Naive thymus-derived CD4-positive, alpha-beta T cell (primary cell): ENCODE measurements at regions not wholly inside any gene's neighbourhood (a gene's known extent, or its start where the extent isn't known, plus 50 kb on each side); places are given as distances from the start of the nearest gene placed in this dataset.

Experiments
- ATAC-seq: fragments of 150-1000 bp; cut with Tn5 transposase; 2 replicates; pipeline ENCODE4 v1.10.0; 2021; ENCODE audit warnings: mild to moderate bottlenecking, moderate library complexity
- CTCF ChIA-PET: fragments of 350-600 bp; sonication (Branson Sonifier 250); formaldehyde crosslinking; loops from one replicate; lab custom pipeline; 2021; ENCODE audit warnings: antibody characterized with exemption; lab: Charles Lee
- POLR2A ChIA-PET: fragments of 350-600 bp; sonication (Branson Sonifier 250); formaldehyde crosslinking; loops from one replicate; lab custom pipeline; 2021; ENCODE audit warnings: antibody characterized with exemption, inconsistent platforms; lab: Charles Lee
- DNase-seq, 9 donors: peaks; one replicate each; pipeline versions ENCODE4 v3.0.0 to v3.0.0-alpha.2; 2020 to 2022; ENCODE audit warnings: mixed read lengths in 1 of 9
- H3K27ac ChIP-seq: one replicate; pipeline ENCODE4 v1.7.0; 2013; ENCODE audit warnings: mild to moderate bottlenecking, low read depth, low read length, moderate library complexity
- H3K27me3 ChIP-seq, 2 donors: one replicate each; pipeline ENCODE4 v1.7.0; 2013; ENCODE audit warnings: low read length in 2 of 2, mild to moderate bottlenecking in 2 of 2, moderate library complexity in 2 of 2; ENCODE audit not compliant: control insufficient read depth in 2 of 2, insufficient read depth in 2 of 2
- H3K36me3 ChIP-seq, 3 experiments: 1 replicate in 2 of 3; 2 replicates in 1 of 3; pipeline ENCODE4 v1.7.0; 2013; ENCODE audit warnings: low read length in 3 of 3, mild to moderate bottlenecking in 3 of 3, moderate library complexity in 1 of 3; ENCODE audit not compliant: insufficient read depth in 3 of 3, control insufficient read depth in 2 of 3
- H3K4me1 ChIP-seq, 2 donors: one replicate each; pipeline ENCODE4 v1.7.0; 2013; ENCODE audit warnings: low read length in 2 of 2, mild to moderate bottlenecking in 2 of 2, moderate library complexity in 1 of 2; ENCODE audit not compliant: control insufficient read depth in 2 of 2, insufficient read depth in 2 of 2
- H3K4me3 ChIP-seq: 2 replicates; pipeline ENCODE4 v1.7.0; 2013; ENCODE audit warnings: mild to moderate bottlenecking, low read length
- H3K9me3 ChIP-seq, 3 experiments: 1 replicate in 2 of 3; 2 replicates in 1 of 3; pipeline ENCODE4 v1.7.0; 2013; ENCODE audit warnings: low read length in 3 of 3; ENCODE audit not compliant: control insufficient read depth in 2 of 3
- H3K27ac Mint-ChIP-seq, 9 donors: one replicate each; pipeline ENCODE4 v1.8.0; 2020 to 2022; ENCODE audit warnings: mixed read lengths in 9 of 9, mild to moderate bottlenecking in 8 of 9, moderate library complexity in 5 of 9, inconsistent platforms in 2 of 9
- H3K27me3 Mint-ChIP-seq, 5 donors: one replicate each; pipeline ENCODE4 v1.8.0; 2021 to 2022; ENCODE audit warnings: mixed read lengths in 5 of 5, mild to moderate bottlenecking in 1 of 5
- H3K36me3 Mint-ChIP-seq, 5 donors: one replicate each; pipeline ENCODE4 v1.8.0; 2020 to 2022; ENCODE audit warnings: mixed read lengths in 5 of 5, mild to moderate bottlenecking in 3 of 5, inconsistent platforms in 1 of 5
- H3K4me1 Mint-ChIP-seq, 7 donors: one replicate each; pipeline ENCODE4 v1.8.0; 2020 to 2022; ENCODE audit warnings: mixed read lengths in 7 of 7, mild to moderate bottlenecking in 3 of 7, inconsistent platforms in 1 of 7
- H3K4me3 Mint-ChIP-seq, 10 donors: one replicate each; pipeline ENCODE4 v1.8.0; 2020 to 2022; ENCODE audit warnings: mild to moderate bottlenecking in 10 of 10, mixed read lengths in 10 of 10, moderate library complexity in 6 of 10, inconsistent platforms in 2 of 10
- H3K9me3 Mint-ChIP-seq, 11 donors: one replicate each; pipeline ENCODE4 v1.8.0; 2020 to 2022; ENCODE audit warnings: mixed read lengths in 11 of 11, mild to moderate bottlenecking in 4 of 11, inconsistent platforms in 1 of 11, moderate library complexity in 1 of 11
- intact Hi-C, 2 donors: fragments of 100-400 bp; cut with micrococcal nuclease; formaldehyde crosslinking; loops; one replicate each; pipeline ENCODE4 v1.15.1; 2023

DNA sequence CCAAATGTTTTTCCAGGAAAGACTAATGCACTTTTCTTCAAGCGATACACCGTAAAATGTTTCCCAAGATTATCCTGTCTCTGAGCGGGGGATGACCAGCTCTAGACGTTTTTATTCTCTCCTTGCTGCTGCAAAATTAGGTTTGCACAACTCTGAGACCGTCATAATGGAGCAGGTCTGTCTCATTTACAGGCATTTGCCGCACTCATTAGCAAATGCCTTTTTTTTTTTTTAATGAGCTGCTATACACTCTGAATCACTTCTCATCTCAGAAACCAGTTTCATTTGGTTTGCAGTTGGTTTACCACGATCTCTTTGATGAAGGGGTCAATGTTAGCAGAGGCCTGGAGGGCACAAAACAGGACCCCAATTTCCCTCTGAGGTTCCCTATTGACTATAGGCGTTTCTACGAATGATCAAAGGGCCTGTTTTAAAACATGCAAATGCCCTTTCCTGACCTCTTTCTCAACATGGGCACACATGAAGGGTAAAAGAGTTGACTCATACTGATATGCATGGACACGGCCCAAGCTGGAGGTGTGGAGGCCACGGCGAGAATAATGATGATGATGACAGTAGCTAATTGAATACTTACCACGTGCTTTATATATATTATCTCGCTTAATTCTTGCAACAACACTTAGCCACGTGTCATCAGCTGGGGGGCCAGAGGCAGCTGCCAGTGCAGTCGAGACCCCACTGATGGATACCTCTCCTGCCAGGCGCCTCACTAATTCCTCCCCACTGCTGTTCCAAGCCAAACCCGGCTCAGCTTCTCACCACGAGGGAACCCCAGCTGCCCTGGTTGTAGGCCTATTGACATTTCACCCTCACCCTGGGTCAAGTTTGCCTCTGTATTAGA, 89.9 kb upstream of the PTCH1 start:
- H3K9me3 Mint-ChIP-seq = peaks cover 0 to 4% (median 0%) of the 10 kb centered on the region in 11 donors
- Histone ChIP-seq H3K4me1 (no peaks in the 10 kb centered on the region), H3K27ac (no peak overlapping the region), H3K9me3 (no peaks in the 10 kb centered on the region), H3K27me3 (no peaks in the 10 kb centered on the region), H3K36me3 (no peaks in the 10 kb centered on the region), H3K4me3 (no peak overlapping the region)
- peaks cover 0 to 8% (median 3%) of the 10 kb centered on the region in 5 donors for H3K27me3 Mint-ChIP-seq
- ATAC-seq (no peak), DNase-seq (no peak)
- no peak overlapping the region for H3K27ac Mint-ChIP-seq
- H3K4me1 Mint-ChIP-seq = no peaks in the 10 kb centered on the region
- no peaks in the 10 kb centered on the region for H3K36me3 Mint-ChIP-seq
- no peak overlapping the region for H3K4me3 Mint-ChIP-seq
- POLR2A ChIA-PET = no interaction called here
- CTCF ChIA-PET = interaction anchor here (0.6 kb wide), 1 partner anchor 213 kb away, joined by 3 read pairs; no protein-coding TSS in a partner anchor
- intact Hi-C loops = no loop called here

DNA sequence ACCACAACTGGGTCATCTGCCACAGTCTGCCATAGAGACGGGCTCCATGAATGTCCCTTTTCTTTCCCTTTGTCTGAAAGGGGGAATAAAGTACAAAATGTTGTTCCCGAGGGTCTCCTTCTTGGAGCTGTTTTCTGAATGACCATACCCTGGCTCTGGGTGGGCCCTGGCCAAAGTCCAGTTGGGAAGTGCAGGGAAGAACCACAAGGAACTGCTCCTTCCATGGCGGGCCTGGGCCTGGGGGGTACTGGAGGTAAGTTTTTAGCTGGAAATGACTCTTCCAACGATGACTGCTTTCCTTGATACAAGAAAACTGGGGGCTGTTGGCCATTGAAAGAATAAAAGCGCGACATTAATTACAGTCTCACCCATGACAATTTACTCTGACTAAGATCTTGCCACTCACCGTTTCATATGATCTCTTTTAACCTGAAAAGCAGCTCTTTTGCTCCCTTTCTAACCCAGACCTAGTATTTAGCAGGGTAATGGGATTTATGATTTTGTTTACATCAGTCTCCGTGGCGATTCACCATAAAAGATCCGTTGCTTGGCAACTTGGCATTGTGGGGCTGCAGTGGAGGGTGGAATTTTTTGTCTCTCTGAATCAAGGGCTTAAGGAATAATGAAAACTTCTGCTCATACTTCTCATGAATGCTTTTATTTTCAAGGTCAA, 89.2 kb upstream of the PTCH1 start:
- Mint-ChIP-seq H3K36me3 (no peaks in the 10 kb centered on the region), H3K9me3 (peaks cover 0 to under 1% (median 0%) of the 10 kb centered on the region in 11 donors), H3K4me3 (no peak overlapping the region), H3K27me3 (peaks cover 0 to 8% (median 3%) of the 10 kb centered on the region in 5 donors), H3K27ac (no peak overlapping the region), H3K4me1 (no peaks in the 10 kb centered on the region)
- H3K9me3 ChIP-seq = no peaks in the 10 kb centered on the region
- ChIA-PET CTCF (interaction anchor here (0.6 to 0.7 kb wide), 2 partner anchors 15 to 214 kb away, joined by 3 read pairs; no protein-coding TSS in a partner anchor), POLR2A (no interaction called here)
- intact Hi-C loops = no loop called here
- H3K27me3 ChIP-seq = no peaks in the 10 kb centered on the region
- DNase-seq (no peak), ATAC-seq (no peak)
- H3K27ac ChIP-seq = no peak overlapping the region
- no peaks in the 10 kb centered on the region for H3K4me1 ChIP-seq
- H3K36me3 ChIP-seq = no peaks in the 10 kb centered on the region
- H3K4me3 ChIP-seq = no peak overlapping the region

DNA sequence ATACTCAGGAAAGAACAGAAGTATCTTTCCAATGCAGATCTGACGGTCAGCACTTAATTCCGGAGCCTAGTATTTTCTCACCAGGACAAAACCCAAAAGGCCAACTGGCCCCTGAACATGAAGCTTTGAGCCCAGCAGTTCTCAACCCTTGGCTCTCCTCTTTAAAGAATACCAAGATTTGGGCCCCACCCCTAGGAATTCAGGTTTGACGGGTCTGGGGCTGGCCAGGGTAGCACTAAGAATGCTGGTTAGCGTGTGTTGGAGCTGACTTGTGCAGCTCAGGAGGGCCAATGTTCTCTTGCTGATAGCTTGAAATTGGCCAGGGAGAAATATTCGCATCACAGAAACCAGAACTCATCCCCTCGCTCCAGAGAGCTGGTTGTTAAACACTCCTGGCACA, 88.3 kb upstream of the PTCH1 start:
- peaks cover 0 to 2% (median 0%) of the 10 kb centered on the region in 11 donors for H3K9me3 Mint-ChIP-seq
- Histone ChIP-seq H3K9me3 (no peaks in the 10 kb centered on the region), H3K27ac (no peak overlapping the region), H3K36me3 (no peaks in the 10 kb centered on the region), H3K4me1 (no peaks in the 10 kb centered on the region), H3K4me3 (no peak overlapping the region), H3K27me3 (no peaks in the 10 kb centered on the region)
- DNase-seq = no peak
- no peaks in the 10 kb centered on the region for H3K4me1 Mint-ChIP-seq
- intact Hi-C loops = no loop called here
- no peak for ATAC-seq
- ChIA-PET POLR2A (no interaction called here), CTCF (interaction anchor here (0.7 kb wide), 1 partner anchor 16 kb away, joined by 3 read pairs; no protein-coding TSS in a partner anchor)
- no peaks in the 10 kb centered on the region for H3K36me3 Mint-ChIP-seq
- H3K27me3 Mint-ChIP-seq = peaks cover 0 to 8% (median 2%) of the 10 kb centered on the region in 5 donors
- no peak overlapping the region for H3K27ac Mint-ChIP-seq
- no peak overlapping the region for H3K4me3 Mint-ChIP-seq

DNA sequence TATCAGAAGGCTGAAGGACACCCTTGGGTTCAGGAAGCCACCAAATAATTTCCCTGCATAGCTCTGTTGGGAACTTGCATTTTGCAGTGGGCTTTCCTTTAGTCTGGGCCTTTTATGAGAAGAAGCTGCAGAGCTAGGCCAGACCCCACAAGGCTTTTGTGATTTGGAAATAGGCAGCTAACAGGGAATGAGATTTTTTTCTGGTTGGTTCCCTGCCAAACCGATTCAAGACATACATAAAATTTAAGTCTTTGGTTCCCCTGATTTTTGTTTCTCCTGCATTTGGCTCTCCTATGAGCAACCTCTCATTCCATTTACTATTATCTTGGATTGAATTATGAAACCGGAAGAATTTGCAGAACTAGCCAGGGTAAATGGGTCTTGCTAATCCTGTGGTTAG, 81.5 kb upstream of the PTCH1 start:
- H3K4me3 ChIP-seq = no peak overlapping the region
- intact Hi-C loops = no loop called here
- Mint-ChIP-seq H3K9me3 (peaks cover 0 to 2% (median 0%) of the 10 kb centered on the region in 11 donors), H3K27me3 (peaks cover 0 to 4% (median 0%) of the 10 kb centered on the region in 5 donors), H3K27ac (no peak overlapping the region), H3K4me1 (no peaks in the 10 kb centered on the region), H3K4me3 (no peak overlapping the region), H3K36me3 (no peaks in the 10 kb centered on the region)
- H3K36me3 ChIP-seq = no peaks in the 10 kb centered on the region
- no peak for ATAC-seq
- H3K27ac ChIP-seq = no peak overlapping the region
- no peak for DNase-seq
- ChIA-PET POLR2A (no interaction called here), CTCF (interaction anchor here (0.6 kb wide), 1 partner anchor 121 kb away, joined by 3 read pairs; no protein-coding TSS in a partner anchor)
- H3K4me1 ChIP-seq = no peaks in the 10 kb centered on the region
- no peaks in the 10 kb centered on the region for H3K27me3 ChIP-seq
- no peaks in the 10 kb centered on the region for H3K9me3 ChIP-seq

DNA sequence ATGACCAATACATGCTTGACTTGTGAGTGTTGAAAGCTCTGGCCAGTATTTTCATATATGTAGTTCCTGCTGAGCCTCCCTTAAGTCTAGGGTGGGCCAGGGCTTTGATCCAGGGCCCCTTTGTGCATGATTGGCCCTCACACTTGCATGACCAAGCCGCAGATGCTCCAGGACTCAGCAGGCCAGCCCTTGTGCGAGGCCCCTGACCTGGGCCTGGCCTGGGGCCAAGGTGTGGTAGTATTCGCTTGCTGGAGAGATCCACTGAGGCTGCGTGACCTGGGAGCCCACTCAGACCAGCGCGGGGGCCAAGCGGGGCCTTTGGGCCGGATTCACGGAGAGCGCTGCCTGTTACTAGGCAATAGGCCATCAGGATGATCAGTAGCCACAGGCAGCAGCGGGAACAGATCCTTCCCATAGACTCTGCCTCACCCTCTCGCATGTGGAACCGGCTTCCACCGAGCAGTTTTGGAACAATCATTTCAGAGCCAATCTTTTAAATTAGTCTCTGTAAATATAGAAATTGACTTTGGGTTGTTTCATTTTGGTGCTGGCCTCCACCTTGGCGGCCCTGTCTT, 79.0 kb upstream of the PTCH1 start:
- DNase-seq (no peak), ATAC-seq (no peak)
- H3K4me3 ChIP-seq = no peak overlapping the region
- H3K4me1 Mint-ChIP-seq = no peaks in the 10 kb centered on the region
- no peaks in the 10 kb centered on the region for H3K36me3 Mint-ChIP-seq
- no peaks in the 10 kb centered on the region for H3K27me3 ChIP-seq
- H3K27ac Mint-ChIP-seq = no peak overlapping the region
- peaks cover 0 to 2% (median 0%) of the 10 kb centered on the region in 11 donors for H3K9me3 Mint-ChIP-seq
- ChIA-PET CTCF (interaction anchor here (0.6 kb wide), 1 partner anchor 41 kb away, joined by 3 read pairs; no protein-coding TSS in a partner anchor), POLR2A (no interaction called here)
- H3K27me3 Mint-ChIP-seq = peaks cover 0 to 20% (median 0%) of the 10 kb centered on the region in 5 donors
- no peaks in the 10 kb centered on the region for H3K4me1 ChIP-seq
- no peaks in the 10 kb centered on the region for H3K36me3 ChIP-seq
- H3K9me3 ChIP-seq = no peaks in the 10 kb centered on the region
- intact Hi-C loops = no loop called here
- H3K4me3 Mint-ChIP-seq = no peak overlapping the region
- no peak overlapping the region for H3K27ac ChIP-seq

DNA sequence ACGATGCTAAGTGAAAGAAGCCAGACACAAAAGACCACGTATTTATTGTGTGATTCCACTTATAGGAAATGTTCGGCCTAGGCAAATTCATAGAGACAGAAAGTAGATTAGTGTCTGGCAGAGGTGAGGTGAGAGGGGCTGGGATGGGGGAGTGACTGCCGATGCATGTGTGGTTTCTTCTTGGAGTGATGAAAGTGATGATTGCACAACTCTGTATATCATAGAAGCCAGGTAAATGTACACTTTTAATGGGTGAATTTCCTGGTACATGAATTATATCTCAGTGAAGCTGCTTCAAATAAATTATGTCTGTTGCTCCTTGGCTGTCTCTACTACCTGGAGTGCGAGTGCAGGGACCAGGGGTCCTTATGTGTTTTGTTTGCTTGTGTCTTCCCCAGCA, 76.2 kb upstream of the PTCH1 start:
- ChIA-PET POLR2A (interaction anchor here (0.8 kb wide), 1 partner anchor 346 kb away, joined by 4 read pairs; no protein-coding TSS in a partner anchor), CTCF (no interaction called here)
- Histone ChIP-seq H3K27ac (no peak overlapping the region), H3K4me3 (no peak overlapping the region), H3K4me1 (no peaks in the 10 kb centered on the region), H3K27me3 (no peaks in the 10 kb centered on the region), H3K36me3 (no peaks in the 10 kb centered on the region), H3K9me3 (no peaks in the 10 kb centered on the region)
- Mint-ChIP-seq H3K9me3 (no peaks in the 10 kb centered on the region), H3K4me1 (no peaks in the 10 kb centered on the region), H3K4me3 (no peak overlapping the region), H3K27me3 (peaks cover 0 to 27% (median 0%) of the 10 kb centered on the region in 5 donors), H3K36me3 (no peaks in the 10 kb centered on the region), H3K27ac (no peak overlapping the region)
- no peak for DNase-seq
- ATAC-seq = no peak
- intact Hi-C loops = no loop called here
